ENCODE measurements at regions not wholly inside any gene's neighbourhood (a gene's known extent, or its start where the extent isn't known, plus 50 kb on each side); places are given as distances from the start of the nearest gene placed in this dataset.

GRCh38 chr12:13368431-13368830 lies 171.9 kb downstream of the EMP1 start:
- no peaks in the 10 kb centered on the region for H3K4me1 ChIP-seq (ENCODE audit: control insufficient read depth, insufficient read depth, low read length, poor library complexity, severe bottlenecking)
- no peaks in the 10 kb centered on the region for H3K9me3 ChIP-seq (ENCODE audit: control insufficient read depth, low read length)
- no peaks in the 10 kb centered on the region for H3K27me3 ChIP-seq (replicated peaks; ENCODE audit: control insufficient read depth, insufficient read depth, low read length, poor library complexity, severe bottlenecking)
- no peak overlapping the region for H3K4me3 ChIP-seq (ENCODE audit: insufficient read depth, low read depth, low read length, poor library complexity, severe bottlenecking)
- no peaks in the 10 kb centered on the region for H3K36me3 ChIP-seq (ENCODE audit: control insufficient read depth, insufficient read depth, low read length)
- no peak for DNase-seq
- H3K27ac ChIP-seq (ENCODE audit: insufficient read depth, low read length, poor library complexity, severe bottlenecking), result no peak overlapping the region

GRCh38 chr12:13367973-13368372 lies 171.4 kb downstream of the EMP1 start:
- Histone ChIP-seq H3K9me3 (ENCODE audit: control insufficient read depth, low read length) (no peaks in the 10 kb centered on the region), H3K27me3 (replicated peaks; ENCODE audit: control insufficient read depth, insufficient read depth, low read length, poor library complexity, severe bottlenecking) (no peaks in the 10 kb centered on the region), H3K36me3 (ENCODE audit: control insufficient read depth, insufficient read depth, low read length) (no peaks in the 10 kb centered on the region), H3K4me3 (ENCODE audit: insufficient read depth, low read depth, low read length, poor library complexity, severe bottlenecking) (no peak overlapping the region), H3K4me1 (ENCODE audit: control insufficient read depth, insufficient read depth, low read length, poor library complexity, severe bottlenecking) (no peaks in the 10 kb centered on the region), H3K27ac (ENCODE audit: insufficient read depth, low read length, poor library complexity, severe bottlenecking) (no peak overlapping the region)
- no peak for DNase-seq

GRCh38 chr12:13365748-13366366 lies 169.3 kb downstream of the EMP1 start:
- H3K9me3 ChIP-seq (ENCODE audit: control insufficient read depth, low read length), result no peaks in the 10 kb centered on the region
- DNase-seq, result no peak
- H3K27ac ChIP-seq (ENCODE audit: insufficient read depth, low read length, poor library complexity, severe bottlenecking), result no peak overlapping the region
- no peaks in the 10 kb centered on the region for H3K36me3 ChIP-seq (ENCODE audit: control insufficient read depth, insufficient read depth, low read length)
- H3K4me3 ChIP-seq (ENCODE audit: insufficient read depth, low read depth, low read length, poor library complexity, severe bottlenecking), result no peak overlapping the region
- no peaks in the 10 kb centered on the region for H3K27me3 ChIP-seq (replicated peaks; ENCODE audit: control insufficient read depth, insufficient read depth, low read length, poor library complexity, severe bottlenecking)
- no peaks in the 10 kb centered on the region for H3K4me1 ChIP-seq (ENCODE audit: control insufficient read depth, insufficient read depth, low read length, poor library complexity, severe bottlenecking)

GRCh38 chr12:13362260-13362841 lies 165.8 kb downstream of the EMP1 start:
- Histone ChIP-seq H3K36me3 (ENCODE audit: control insufficient read depth, insufficient read depth, low read length) (no peaks in the 10 kb centered on the region), H3K27ac (ENCODE audit: insufficient read depth, low read length, poor library complexity, severe bottlenecking) (no peak overlapping the region), H3K27me3 (replicated peaks; ENCODE audit: control insufficient read depth, insufficient read depth, low read length, poor library complexity, severe bottlenecking) (no peaks in the 10 kb centered on the region), H3K4me3 (ENCODE audit: insufficient read depth, low read depth, low read length, poor library complexity, severe bottlenecking) (no peak overlapping the region), H3K9me3 (ENCODE audit: control insufficient read depth, low read length) (no peaks in the 10 kb centered on the region), H3K4me1 (ENCODE audit: control insufficient read depth, insufficient read depth, low read length, poor library complexity, severe bottlenecking) (no peaks in the 10 kb centered on the region)
- no peak for DNase-seq

- Histone ChIP-seq H3K27ac (ENCODE audit: insufficient read depth, low read length, poor library complexity, severe bottlenecking) (no peak overlapping the region), H3K4me3 (ENCODE audit: insufficient read depth, low read depth, low read length, poor library complexity, severe bottlenecking) (no peak overlapping the region), H3K27me3 (replicated peaks; ENCODE audit: control insufficient read depth, insufficient read depth, low read length, poor library complexity, severe bottlenecking) (no peaks in the 10 kb centered on the region)
These were observed 163.1 kb downstream of the EMP1 start for GRCh38 chr12:13359636-13360035.

GRCh38 chr12:13358391-13358905 lies 161.9 kb downstream of the EMP1 start:
- DNase-seq, result no peak
- Histone ChIP-seq H3K4me3 (ENCODE audit: insufficient read depth, low read depth, low read length, poor library complexity, severe bottlenecking) (no peak overlapping the region), H3K27ac (ENCODE audit: insufficient read depth, low read length, poor library complexity, severe bottlenecking) (no peak overlapping the region), H3K27me3 (replicated peaks; ENCODE audit: control insufficient read depth, insufficient read depth, low read length, poor library complexity, severe bottlenecking) (no peaks in the 10 kb centered on the region), H3K36me3 (ENCODE audit: control insufficient read depth, insufficient read depth, low read length) (no peaks in the 10 kb centered on the region), H3K4me1 (ENCODE audit: control insufficient read depth, insufficient read depth, low read length, poor library complexity, severe bottlenecking) (no peaks in the 10 kb centered on the region), H3K9me3 (ENCODE audit: control insufficient read depth, low read length) (no peaks in the 10 kb centered on the region)

More at GRCh38 chr12:13359636-13360035, 163.1 kb downstream of the EMP1 start:
- no peaks in the 10 kb centered on the region for H3K9me3 ChIP-seq (ENCODE audit: control insufficient read depth, low read length)
- H3K36me3 ChIP-seq (ENCODE audit: control insufficient read depth, insufficient read depth, low read length), result no peaks in the 10 kb centered on the region
- no peaks in the 10 kb centered on the region for H3K4me1 ChIP-seq (ENCODE audit: control insufficient read depth, insufficient read depth, low read length, poor library complexity, severe bottlenecking)
- DNase-seq, result no peak

GRCh38 chr12:13350946-13351345 lies 154.4 kb downstream of the EMP1 start:
- Histone ChIP-seq H3K4me1 (ENCODE audit: control insufficient read depth, insufficient read depth, low read length, poor library complexity, severe bottlenecking) (no peaks in the 10 kb centered on the region), H3K27me3 (replicated peaks; ENCODE audit: control insufficient read depth, insufficient read depth, low read length, poor library complexity, severe bottlenecking) (no peaks in the 10 kb centered on the region), H3K27ac (ENCODE audit: insufficient read depth, low read length, poor library complexity, severe bottlenecking) (no peak overlapping the region), H3K36me3 (ENCODE audit: control insufficient read depth, insufficient read depth, low read length) (no peaks in the 10 kb centered on the region), H3K4me3 (ENCODE audit: insufficient read depth, low read depth, low read length, poor library complexity, severe bottlenecking) (no peak overlapping the region), H3K9me3 (ENCODE audit: control insufficient read depth, low read length) (no peaks in the 10 kb centered on the region)
- DNase-seq, result no peak

- Histone ChIP-seq H3K9me3 (ENCODE audit: control insufficient read depth, low read length) (no peaks in the 10 kb centered on the region), H3K36me3 (ENCODE audit: control insufficient read depth, insufficient read depth, low read length) (no peaks in the 10 kb centered on the region), H3K27ac (ENCODE audit: insufficient read depth, low read length, poor library complexity, severe bottlenecking) (no peak overlapping the region), H3K4me1 (ENCODE audit: control insufficient read depth, insufficient read depth, low read length, poor library complexity, severe bottlenecking) (no peaks in the 10 kb centered on the region), H3K4me3 (ENCODE audit: insufficient read depth, low read depth, low read length, poor library complexity, severe bottlenecking) (no peak overlapping the region), H3K27me3 (replicated peaks; ENCODE audit: control insufficient read depth, insufficient read depth, low read length, poor library complexity, severe bottlenecking) (no peaks in the 10 kb centered on the region)
- no peak for DNase-seq
These were observed 153.9 kb downstream of the EMP1 start for GRCh38 chr12:13350381-13350780.

- no peaks in the 10 kb centered on the region for H3K36me3 ChIP-seq (ENCODE audit: control insufficient read depth, insufficient read depth, low read length)
- DNase-seq, result no peak
- no peaks in the 10 kb centered on the region for H3K27me3 ChIP-seq (replicated peaks; ENCODE audit: control insufficient read depth, insufficient read depth, low read length, poor library complexity, severe bottlenecking)
- H3K9me3 ChIP-seq (ENCODE audit: control insufficient read depth, low read length), result no peaks in the 10 kb centered on the region
- no peaks in the 10 kb centered on the region for H3K4me1 ChIP-seq (ENCODE audit: control insufficient read depth, insufficient read depth, low read length, poor library complexity, severe bottlenecking)
- H3K27ac ChIP-seq (ENCODE audit: insufficient read depth, low read length, poor library complexity, severe bottlenecking), result no peak overlapping the region
- H3K4me3 ChIP-seq (ENCODE audit: insufficient read depth, low read depth, low read length, poor library complexity, severe bottlenecking), result no peak overlapping the region
These were observed 151.9 kb downstream of the EMP1 start for GRCh38 chr12:13348464-13348863.

- no peaks in the 10 kb centered on the region for H3K9me3 ChIP-seq (ENCODE audit: control insufficient read depth, low read length)
- no peaks in the 10 kb centered on the region for H3K27me3 ChIP-seq (replicated peaks; ENCODE audit: control insufficient read depth, insufficient read depth, low read length, poor library complexity, severe bottlenecking)
- no peaks in the 10 kb centered on the region for H3K36me3 ChIP-seq (ENCODE audit: control insufficient read depth, insufficient read depth, low read length)
- H3K4me3 ChIP-seq (ENCODE audit: insufficient read depth, low read depth, low read length, poor library complexity, severe bottlenecking), result no peak overlapping the region
- H3K27ac ChIP-seq (ENCODE audit: insufficient read depth, low read length, poor library complexity, severe bottlenecking), result no peak overlapping the region
- H3K4me1 ChIP-seq (ENCODE audit: control insufficient read depth, insufficient read depth, low read length, poor library complexity, severe bottlenecking), result no peaks in the 10 kb centered on the region
- no peak for DNase-seq
These were observed 150.9 kb downstream of the EMP1 start for GRCh38 chr12:13347241-13348043.
